ENCODE measurements at regions not wholly inside any gene's neighbourhood (a gene's known extent, or its start where the extent isn't known, plus 50 kb on each side); places are given as distances from the start of the nearest gene placed in this dataset.

DNA sequence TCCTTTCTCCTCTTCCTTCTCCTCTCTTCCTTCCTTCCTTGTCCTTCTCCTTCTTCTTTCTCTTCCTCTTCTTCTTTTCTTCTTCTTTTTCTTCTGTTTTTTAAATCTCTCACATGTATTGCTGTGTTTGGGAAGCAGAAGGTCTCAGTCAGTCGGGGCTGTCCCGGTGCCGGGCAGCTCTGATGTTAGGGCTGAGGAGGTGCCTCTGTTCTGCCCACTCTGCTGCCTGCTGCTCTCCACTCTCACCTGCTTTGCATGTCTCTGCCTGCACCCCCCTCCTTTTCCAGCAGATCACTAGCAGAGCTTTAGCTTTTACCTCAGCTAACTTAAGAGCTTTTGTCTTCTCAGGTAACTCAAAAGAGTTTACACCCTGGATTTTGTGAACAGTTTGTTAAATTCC lies 276.6 kb downstream of the CHRM3 start:
- DNase-seq = no peak
- no peaks in the 10 kb centered on the region for H3K36me3 ChIP-seq
- 40 to 83% (median 46%) methylated on average over 3 of the region's 3 CpGs for WGBS, 5 donors
- peak overlapping the region in 1 of 8 donors; percentile 15 for H3K27ac ChIP-seq
- H3K9me3 ChIP-seq = no peaks in the 10 kb centered on the region
- intact Hi-C loops (cut with DNase I; ENCODE audit: low total_unique reads) = no loop called here
- peaks cover 0 to 7% (median 0%) of the 10 kb centered on the region in 6 donors for H3K4me1 ChIP-seq
- no peaks in the 10 kb centered on the region for H3K27me3 ChIP-seq (replicated peaks in 1 of 7)
- TF ChIP-seq POLR2A (IDR thresholded peaks at IDR 0.05) (no peak), POLR2AphosphoS5 (IDR thresholded peaks at IDR 0.05) (no peak)
- TF ChIP-seq, protein P1, sequence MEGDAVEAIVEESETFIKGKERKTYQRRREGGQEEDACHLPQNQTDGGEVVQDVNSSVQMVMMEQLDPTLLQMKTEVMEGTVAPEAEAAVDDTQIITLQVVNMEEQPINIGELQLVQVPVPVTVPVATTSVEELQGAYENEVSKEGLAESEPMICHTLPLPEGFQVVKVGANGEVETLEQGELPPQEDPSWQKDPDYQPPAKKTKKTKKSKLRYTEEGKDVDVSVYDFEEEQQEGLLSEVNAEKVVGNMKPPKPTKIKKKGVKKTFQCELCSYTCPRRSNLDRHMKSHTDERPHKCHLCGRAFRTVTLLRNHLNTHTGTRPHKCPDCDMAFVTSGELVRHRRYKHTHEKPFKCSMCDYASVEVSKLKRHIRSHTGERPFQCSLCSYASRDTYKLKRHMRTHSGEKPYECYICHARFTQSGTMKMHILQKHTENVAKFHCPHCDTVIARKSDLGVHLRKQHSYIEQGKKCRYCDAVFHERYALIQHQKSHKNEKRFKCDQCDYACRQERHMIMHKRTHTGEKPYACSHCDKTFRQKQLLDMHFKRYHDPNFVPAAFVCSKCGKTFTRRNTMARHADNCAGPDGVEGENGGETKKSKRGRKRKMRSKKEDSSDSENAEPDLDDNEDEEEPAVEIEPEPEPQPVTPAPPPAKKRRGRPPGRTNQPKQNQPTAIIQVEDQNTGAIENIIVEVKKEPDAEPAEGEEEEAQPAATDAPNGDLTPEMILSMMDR (IDR thresholded peaks at IDR 0.05 in 8 of 11, conservative IDR thresholded peaks at IDR 0.05 in 3 of 11) = no peak
- no peak overlapping the region for H3K4me3 ChIP-seq

DNA sequence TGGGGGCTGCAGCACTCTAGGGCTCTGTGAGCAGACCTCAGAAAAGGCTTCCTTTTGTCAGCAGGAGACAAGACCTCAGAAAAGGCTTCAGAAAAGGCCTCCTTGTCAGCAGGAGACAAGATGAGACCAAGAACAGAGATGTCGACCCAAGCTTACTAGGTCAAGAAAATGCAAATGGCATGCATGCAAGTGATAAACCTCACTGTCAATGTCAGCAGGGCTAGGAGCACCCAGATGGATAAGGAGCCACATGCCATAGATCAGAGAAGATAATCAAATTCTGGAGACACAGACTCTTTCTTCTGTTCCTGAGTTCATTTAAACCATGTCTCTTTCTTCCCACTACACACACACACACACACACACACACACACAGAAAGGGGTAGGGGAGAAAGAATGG lies 285.9 kb downstream of the CHRM3 start:
- WGBS, 5 donors = 79 to 100% (median 86%) methylated on average over 1 of the region's 1 CpG
- Histone ChIP-seq H3K4me3 (no peak overlapping the region), H3K27ac (no peak overlapping the region), H3K4me1 (no peaks in the 10 kb centered on the region), H3K9me3 (no peaks in the 10 kb centered on the region), H3K36me3 (no peaks in the 10 kb centered on the region), H3K27me3 (replicated peaks in 1 of 7) (no peaks in the 10 kb centered on the region)
- TF ChIP-seq POLR2A (IDR thresholded peaks at IDR 0.05) = no peak
- TF ChIP-seq, protein P1 (IDR thresholded peaks at IDR 0.05 in 8 of 11, conservative IDR thresholded peaks at IDR 0.05 in 3 of 11) = no peak
- no peak for TF ChIP-seq POLR2AphosphoS5 (IDR thresholded peaks at IDR 0.05)
- intact Hi-C loops (cut with DNase I; ENCODE audit: low total_unique reads) = no loop called here
- DNase-seq = no peak

DNA sequence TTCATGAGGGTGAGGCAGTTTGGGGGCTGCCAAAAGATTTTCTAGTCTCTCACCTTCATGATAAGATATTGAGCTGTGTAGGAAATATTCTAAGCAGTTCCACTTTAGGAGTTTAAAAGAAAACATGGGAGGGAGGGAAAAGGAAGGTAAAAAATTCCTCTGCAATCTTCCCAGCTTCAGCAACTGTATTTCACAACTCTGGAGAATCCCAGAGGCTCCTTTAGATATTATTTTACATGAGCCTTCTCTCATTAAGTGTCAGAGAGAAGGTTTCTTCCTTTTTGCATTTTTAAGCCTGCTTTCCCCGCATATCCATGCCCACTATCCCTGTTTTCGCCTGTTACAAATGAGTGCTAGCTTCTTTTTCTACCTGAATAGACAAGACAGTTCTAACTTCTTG lies 289.4 kb downstream of the CHRM3 start:
- Histone ChIP-seq H3K4me1 (no peaks in the 10 kb centered on the region), H3K27ac (no peak overlapping the region), H3K9me3 (no peaks in the 10 kb centered on the region), H3K27me3 (replicated peaks in 1 of 7) (no peaks in the 10 kb centered on the region), H3K36me3 (no peaks in the 10 kb centered on the region), H3K4me3 (no peak overlapping the region)
- DNase-seq = no peak
- TF ChIP-seq, protein P1 (IDR thresholded peaks at IDR 0.05 in 8 of 11, conservative IDR thresholded peaks at IDR 0.05 in 3 of 11) = no peak
- TF ChIP-seq POLR2A (IDR thresholded peaks at IDR 0.05) = no peak
- TF ChIP-seq POLR2AphosphoS5 (IDR thresholded peaks at IDR 0.05) = no peak
- intact Hi-C loops (cut with DNase I; ENCODE audit: low total_unique reads) = no loop called here
- WGBS, 5 donors = 90 to 99% (median 94%) methylated on average over 2 of the region's 2 CpGs

DNA sequence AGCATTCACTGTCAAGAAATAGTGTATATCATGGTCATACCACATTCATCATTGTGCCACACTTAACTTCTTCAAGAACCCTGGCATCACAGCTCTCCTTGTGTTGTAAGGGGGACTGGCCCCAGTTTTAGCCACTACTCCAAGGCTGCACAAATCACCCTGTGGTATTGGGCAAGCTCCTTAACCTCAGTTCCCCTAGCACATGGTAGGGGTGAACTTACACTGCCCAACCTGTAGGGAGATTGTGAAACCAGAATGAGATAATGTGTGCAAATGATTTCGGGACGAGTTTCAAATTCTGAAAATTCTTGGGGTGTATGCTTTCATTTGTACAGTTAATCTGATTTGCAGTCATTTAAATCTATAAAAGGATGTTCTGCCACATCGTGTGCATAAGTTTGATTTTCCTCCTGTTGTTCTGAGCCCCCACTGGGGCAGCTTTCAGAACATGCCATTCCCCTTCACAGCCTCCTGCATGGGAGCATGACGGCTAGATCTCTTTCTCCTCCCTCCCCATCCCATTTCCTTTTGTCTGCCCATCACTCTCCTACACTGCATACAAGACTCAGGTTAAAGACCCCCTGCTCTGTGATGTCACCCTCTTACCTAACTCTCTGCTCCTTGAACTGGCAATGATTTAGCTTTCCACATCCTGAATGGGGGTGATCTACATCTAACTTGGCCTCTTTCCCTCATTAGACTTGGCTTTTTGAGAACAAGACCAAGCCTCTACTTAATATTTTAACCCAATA lies 290.3 kb downstream of the CHRM3 start:
- Histone ChIP-seq H3K36me3 (no peaks in the 10 kb centered on the region), H3K4me3 (no peak overlapping the region), H3K27ac (no peak overlapping the region), H3K27me3 (replicated peaks in 1 of 7) (no peaks in the 10 kb centered on the region), H3K4me1 (no peaks in the 10 kb centered on the region), H3K9me3 (no peaks in the 10 kb centered on the region)
- 55 to 84% (median 63%) methylated on average over 4 of the region's 4 CpGs for WGBS, 5 donors
- TF ChIP-seq, protein P1 (IDR thresholded peaks at IDR 0.05 in 8 of 11, conservative IDR thresholded peaks at IDR 0.05 in 3 of 11) = no peak
- TF ChIP-seq POLR2AphosphoS5 (IDR thresholded peaks at IDR 0.05) = no peak
- TF ChIP-seq POLR2A (IDR thresholded peaks at IDR 0.05) = no peak
- no peak for DNase-seq
- intact Hi-C loops (cut with DNase I; ENCODE audit: low total_unique reads) = no loop called here
